Caco-2 (cell line): ENCODE measurements at regions not wholly inside any gene's neighbourhood (a gene's known extent, or its start where the extent isn't known, plus 50 kb on each side); places are given as distances from the start of the nearest gene placed in this dataset.
A peak's percentile ranks its signal among the peaks of the same experiment; 100 is the strongest.
"Not testable (repeated sequence)": the region's sequence is repeated elsewhere in the genome, so short reads cannot be mapped to it uniquely, and the experiment has no call there.

ENCODE experiments used
- BruUV-seq: library from RNA; stranded (reverse); fragments of 400-500 nt; replicated peaks from 2 replicates; lab custom pipeline; 2021; lab: Mats Ljungman, UMichigan
- CTCF ChIA-PET: fragments of 300-600 bp; sonication (Branson Sonifier 250); formaldehyde crosslinking; loops from one replicate; lab custom pipeline; 2022; ENCODE audit warnings: antibody characterized with exemption; lab: Charles Lee
- POLR2A ChIA-PET: fragments of 300-600 bp; sonication (Branson Sonifier 250); formaldehyde crosslinking; loops from one replicate; lab custom pipeline; 2022; ENCODE audit warnings: antibody characterized with exemption; lab: Charles Lee
- DNase-seq, 2 experiments: peaks; one replicate each; pipeline versions ENCODE4 v3.0.0 to v3.0.0-alpha.2; 2020 to 2022
- H3K27me3 ChIP-seq: replicated peaks from 2 replicates; pipeline ENCODE4 v1.6.0; 2011; ENCODE audit warnings: low read length; ENCODE audit not compliant: control insufficient read depth, insufficient read depth
- H3K36me3 ChIP-seq: 2 replicates; pipeline ENCODE4 v1.5.1; 2011; ENCODE audit warnings: low read length; ENCODE audit not compliant: control insufficient read depth, insufficient read depth
- H3K4me1 ChIP-seq: fragments of 250-450 bp; sonication (Bioruptor Pico); 2 replicates; pipeline ENCODE4 v1.5.1; 2020; ENCODE audit warnings: mild to moderate bottlenecking
- H3K4me3 ChIP-seq: 2 replicates; pipeline ENCODE4 v1.5.1; 2011; ENCODE audit warnings: low read depth, mild to moderate bottlenecking, control low read depth, low read length
- H3K9me3 ChIP-seq: fragments of 250-450 bp; sonication (Bioruptor Pico); 2 replicates; pipeline ENCODE4 v1.5.1; 2020; ENCODE audit warnings: mild to moderate bottlenecking, moderate library complexity
- H3K27ac Mint-ChIP-seq: one replicate; pipeline ENCODE4 v1.8.0; 2022; ENCODE audit warnings: mixed read lengths; ENCODE audit not compliant: unreplicated experiment
- H3K27me3 Mint-ChIP-seq: one replicate; pipeline ENCODE4 v1.8.0; 2022; ENCODE audit warnings: mixed read lengths; ENCODE audit not compliant: insufficient read depth, unreplicated experiment
- H3K36me3 Mint-ChIP-seq: one replicate; pipeline ENCODE4 v1.8.0; 2022; ENCODE audit warnings: mild to moderate bottlenecking, mixed read lengths; ENCODE audit not compliant: insufficient read depth, unreplicated experiment
- H3K4me1 Mint-ChIP-seq: one replicate; pipeline ENCODE4 v1.8.0; 2022; ENCODE audit warnings: low read depth, mixed read lengths; ENCODE audit not compliant: unreplicated experiment
- H3K4me3 Mint-ChIP-seq: one replicate; pipeline ENCODE4 v1.8.0; 2022; ENCODE audit warnings: mild to moderate bottlenecking, moderate library complexity, mixed read lengths; ENCODE audit not compliant: unreplicated experiment
- H3K9me3 Mint-ChIP-seq: one replicate; pipeline ENCODE4 v1.8.0; 2022; ENCODE audit warnings: mixed read lengths; ENCODE audit not compliant: unreplicated experiment
- CTCF ChIP-seq, 2 experiments: fragments of 200-600 bp in 1 of 2; IDR thresholded peaks; 1 replicate in 1 of 2; 2 replicates in 1 of 2; pipeline versions ENCODE4 v1.5.1 to v1.8.0; 2011 to 2022; ENCODE audit warnings: antibody characterized with exemption in 1 of 2, control low read depth in 1 of 2, inconsistent platforms in 1 of 2, low read depth in 1 of 2, low read length in 1 of 2, mild to moderate bottlenecking in 1 of 2, moderate library complexity in 1 of 2; ENCODE audit not compliant: insufficient read depth in 1 of 2, severe bottlenecking in 1 of 2, unreplicated experiment in 1 of 2
- intact Hi-C: fragments of 100-400 bp; cut with micrococcal nuclease; formaldehyde crosslinking; loops from one replicate; pipeline ENCODE4 v1.10.0; 2022; ENCODE audit not compliant: unreplicated experiment

GRCh38 chr5:117318528-117318927 lies 743.9 kb upstream of the SEMA6A start:
- no peaks in the 10 kb centered on the region for H3K27me3 ChIP-seq
- TF ChIP-seq CTCF (IDR thresholded peaks at IDR 0.05; ENCODE audit: insufficient read depth in 1 of 2, low read depth in 1 of 2, low read length in 1 of 2, severe bottlenecking in 1 of 2, unreplicated experiment in 1 of 2), result peak in 1 of 2 experiments; percentile 28
- DNase-seq, result no peak
- H3K9me3 ChIP-seq, result no peaks in the 10 kb centered on the region
- no peaks in the 10 kb centered on the region for H3K4me1 ChIP-seq
- H3K4me3 ChIP-seq, result no peak overlapping the region
- H3K27ac Mint-ChIP-seq, result no peak overlapping the region
- no peak overlapping the region for H3K4me3 Mint-ChIP-seq
- H3K36me3 Mint-ChIP-seq, result no peaks in the 10 kb centered on the region
- BruUV-seq, result no TSS peak
- no peaks in the 10 kb centered on the region for H3K9me3 Mint-ChIP-seq
- ChIA-PET CTCF (no interaction called here), POLR2A (no interaction called here)
- H3K27me3 Mint-ChIP-seq, result no peaks in the 10 kb centered on the region
- intact Hi-C loops, result no loop called here
- no peaks in the 10 kb centered on the region for H3K36me3 ChIP-seq
- no peaks in the 10 kb centered on the region for H3K4me1 Mint-ChIP-seq

GRCh38 chr5:117315170-117315569 lies 740.5 kb upstream of the SEMA6A start:
- BruUV-seq, result no TSS peak
- Histone ChIP-seq H3K4me1 (no peaks in the 10 kb centered on the region), H3K36me3 (no peaks in the 10 kb centered on the region), H3K4me3 (no peak overlapping the region), H3K9me3 (no peaks in the 10 kb centered on the region), H3K27me3 (no peaks in the 10 kb centered on the region)
- no peak overlapping the region for H3K4me3 Mint-ChIP-seq
- CTCF ChIA-PET, result no interaction called here
- TF ChIP-seq CTCF (IDR thresholded peaks at IDR 0.05; ENCODE audit: insufficient read depth in 1 of 2, low read depth in 1 of 2, low read length in 1 of 2, severe bottlenecking in 1 of 2, unreplicated experiment in 1 of 2), result no peak
- intact Hi-C loops, result no loop called here
- no peaks in the 10 kb centered on the region for H3K4me1 Mint-ChIP-seq
- H3K9me3 Mint-ChIP-seq, result no peaks in the 10 kb centered on the region
- H3K27ac Mint-ChIP-seq, result no peak overlapping the region
- POLR2A ChIA-PET, result no interaction called here
- no peak for DNase-seq
- no peaks in the 10 kb centered on the region for H3K36me3 Mint-ChIP-seq
- no peaks in the 10 kb centered on the region for H3K27me3 Mint-ChIP-seq

DNA sequence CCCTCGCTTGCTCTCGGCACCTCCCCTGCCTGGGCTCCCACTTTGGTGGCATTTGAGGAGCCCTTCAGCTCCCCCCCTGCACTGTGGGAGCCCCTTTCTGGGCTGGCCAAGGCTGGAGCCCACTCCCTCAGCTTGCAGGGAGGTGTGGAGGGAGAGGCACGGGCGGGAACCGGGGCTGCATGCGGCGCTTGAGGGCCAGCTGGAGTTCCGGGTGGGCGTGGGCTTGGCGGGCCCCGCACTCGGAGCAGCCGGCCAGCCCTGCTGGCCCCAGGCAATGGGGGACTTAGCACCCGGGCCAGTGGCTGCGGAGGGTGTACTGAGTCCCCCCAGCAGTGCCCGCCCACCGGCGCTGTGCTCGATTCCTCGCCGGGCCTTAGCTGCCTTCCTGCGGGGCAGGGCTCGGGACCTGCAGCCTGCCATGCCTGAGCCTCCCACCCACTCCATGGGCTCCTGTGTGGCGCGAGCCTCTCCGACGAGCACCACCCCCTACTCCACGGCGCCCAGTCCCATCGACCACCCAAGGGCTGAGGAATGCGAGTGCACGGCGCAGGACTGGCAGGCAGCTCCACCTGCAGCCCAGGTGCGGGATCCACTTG lies 730.0 kb upstream of the SEMA6A start:
- H3K4me1 Mint-ChIP-seq, H3K27me3 Mint-ChIP-seq, H3K9me3 Mint-ChIP-seq, H3K4me3 Mint-ChIP-seq, CTCF ChIA-PET, H3K4me1 ChIP-seq, BruUV-seq, H3K9me3 ChIP-seq, H3K36me3 ChIP-seq, H3K27ac Mint-ChIP-seq, H3K27me3 ChIP-seq, POLR2A ChIA-PET, DNase-seq, H3K4me3 ChIP-seq, H3K36me3 Mint-ChIP-seq, intact Hi-C loops: not testable (repeated sequence)

GRCh38 chr5:117302949-117303348 lies 728.3 kb upstream of the SEMA6A start:
- Mint-ChIP-seq H3K27me3 (no peaks in the 10 kb centered on the region), H3K27ac (no peak overlapping the region), H3K9me3 (no peaks in the 10 kb centered on the region), H3K36me3 (no peaks in the 10 kb centered on the region), H3K4me1 (peaks cover 7% of the 10 kb centered on the region), H3K4me3 (no peak overlapping the region)
- intact Hi-C loops, result no loop called here
- CTCF ChIA-PET, result no interaction called here
- Histone ChIP-seq H3K9me3 (no peaks in the 10 kb centered on the region), H3K4me1 (no peaks in the 10 kb centered on the region), H3K36me3 (no peaks in the 10 kb centered on the region), H3K27me3 (no peaks in the 10 kb centered on the region), H3K4me3 (no peak overlapping the region)
- DNase-seq, result no peak
- no TSS peak for BruUV-seq
- POLR2A ChIA-PET, result no interaction called here
- TF ChIP-seq CTCF (IDR thresholded peaks at IDR 0.05; ENCODE audit: insufficient read depth in 1 of 2, low read depth in 1 of 2, low read length in 1 of 2, severe bottlenecking in 1 of 2, unreplicated experiment in 1 of 2), result no peak
